ENCODE measurements at regions not wholly inside any gene's neighbourhood (a gene's known extent, or its start where the extent isn't known, plus 50 kb on each side); places are given as distances from the start of the nearest gene placed in this dataset.

GRCh38 chr9:106724566-106724965, 138.4 kb upstream of the ZNF462 start:
- DNase-seq: no peak

- DNase-seq: no peak
These were observed 136.7 kb upstream of the ZNF462 start for GRCh38 chr9:106726070-106726815.

- DNase-seq: no peak
These were observed 135.0 kb upstream of the ZNF462 start for GRCh38 chr9:106727969-106728368.

GRCh38 chr9:106728860-106729259, 134.1 kb upstream of the ZNF462 start:
- DNase-seq: no peak

GRCh38 chr9:106731910-106732309, 131.1 kb upstream of the ZNF462 start:
- DNase-seq: no peak

- no peak for DNase-seq
These were observed 129.1 kb upstream of the ZNF462 start for GRCh38 chr9:106733828-106734380.

- DNase-seq: no peak
These were observed 125.5 kb upstream of the ZNF462 start for GRCh38 chr9:106737516-106737915.

GRCh38 chr9:106738109-106738508, 124.9 kb upstream of the ZNF462 start:
- DNase-seq: no peak

GRCh38 chr9:106745457-106745856, 117.5 kb upstream of the ZNF462 start:
- DNase-seq: no peak

- no peak for DNase-seq
These were observed 117.1 kb upstream of the ZNF462 start for GRCh38 chr9:106745876-106746275.

GRCh38 chr9:106751681-106752080, 111.3 kb upstream of the ZNF462 start:
- DNase-seq: no peak

- no peak for DNase-seq
These were observed 110.4 kb upstream of the ZNF462 start for GRCh38 chr9:106752581-106752980.

GRCh38 chr9:106753155-106753671, 109.8 kb upstream of the ZNF462 start:
- no peak for DNase-seq

GRCh38 chr9:106755736-106756135, 107.2 kb upstream of the ZNF462 start:
- DNase-seq: no peak

GRCh38 chr9:106757514-106757913, 105.5 kb upstream of the ZNF462 start:
- DNase-seq: no peak

GRCh38 chr9:106758911-106759310, 104.1 kb upstream of the ZNF462 start:
- no peak for DNase-seq

GRCh38 chr9:106761493-106761892, 101.5 kb upstream of the ZNF462 start:
- no peak for DNase-seq

GRCh38 chr9:106766616-106767015, 96.3 kb upstream of the ZNF462 start:
- no peak for DNase-seq

- no peak for DNase-seq
These were observed 93.6 kb upstream of the ZNF462 start for GRCh38 chr9:106769331-106769730.

GRCh38 chr9:106771608-106772007, 91.4 kb upstream of the ZNF462 start:
- DNase-seq: no peak

GRCh38 chr9:106772523-106773290, 90.3 kb upstream of the ZNF462 start:
- no peak for DNase-seq

- no peak for DNase-seq
These were observed 89.2 kb upstream of the ZNF462 start for GRCh38 chr9:106773750-106774149.

- DNase-seq: no peak
These were observed 87.0 kb upstream of the ZNF462 start for GRCh38 chr9:106775960-106776359.

GRCh38 chr9:106779796-106780195, 83.2 kb upstream of the ZNF462 start:
- no peak for DNase-seq
